Fibroblast of pulmonary artery (primary cell): ENCODE measurements at regions not wholly inside any gene's neighbourhood (a gene's known extent, or its start where the extent isn't known, plus 50 kb on each side); places are given as distances from the start of the nearest gene placed in this dataset.

Source experiments
- DNase-seq: peaks from one replicate; pipeline ENCODE4 v3.0.0-alpha.2; 2010; ENCODE audit warnings: low read depth
- H3K4me3 ChIP-seq: replicated peaks from 2 replicates; pipeline ENCODE4 v1.5.1; 2011; ENCODE audit warnings: low read depth, mild to moderate bottlenecking, control low read depth, low read length, moderate library complexity
- TF ChIP-seq, protein P1 (sequence below): IDR thresholded peaks from 2 replicates; pipeline ENCODE4 v1.5.1; 2011; ENCODE audit warnings: mild to moderate bottlenecking, control low read depth, low read length, inconsistent platforms; ENCODE audit errors: missing control alignments

DNA sequence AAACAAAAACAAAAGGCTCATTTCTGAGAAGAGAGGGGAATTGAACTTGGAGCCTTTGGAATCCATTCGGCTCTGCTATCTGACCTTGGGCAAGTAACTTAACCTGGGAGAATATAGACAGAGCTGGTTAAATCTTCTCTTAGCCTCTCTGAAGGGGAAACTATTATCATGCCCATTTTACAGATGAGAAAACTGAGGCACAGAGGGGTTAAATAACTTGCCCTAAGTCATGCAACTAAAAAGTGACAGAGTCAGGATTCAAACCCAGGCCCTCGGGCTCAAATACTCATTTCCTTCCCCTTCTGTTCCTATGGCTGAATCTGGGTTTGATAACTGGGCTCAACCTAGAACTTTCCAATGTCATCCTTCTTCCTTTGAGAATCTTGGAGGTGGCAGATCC lies 291.3 kb upstream of the MSX2 start:
- DNase-seq: no peak
- TF ChIP-seq, protein P1, sequence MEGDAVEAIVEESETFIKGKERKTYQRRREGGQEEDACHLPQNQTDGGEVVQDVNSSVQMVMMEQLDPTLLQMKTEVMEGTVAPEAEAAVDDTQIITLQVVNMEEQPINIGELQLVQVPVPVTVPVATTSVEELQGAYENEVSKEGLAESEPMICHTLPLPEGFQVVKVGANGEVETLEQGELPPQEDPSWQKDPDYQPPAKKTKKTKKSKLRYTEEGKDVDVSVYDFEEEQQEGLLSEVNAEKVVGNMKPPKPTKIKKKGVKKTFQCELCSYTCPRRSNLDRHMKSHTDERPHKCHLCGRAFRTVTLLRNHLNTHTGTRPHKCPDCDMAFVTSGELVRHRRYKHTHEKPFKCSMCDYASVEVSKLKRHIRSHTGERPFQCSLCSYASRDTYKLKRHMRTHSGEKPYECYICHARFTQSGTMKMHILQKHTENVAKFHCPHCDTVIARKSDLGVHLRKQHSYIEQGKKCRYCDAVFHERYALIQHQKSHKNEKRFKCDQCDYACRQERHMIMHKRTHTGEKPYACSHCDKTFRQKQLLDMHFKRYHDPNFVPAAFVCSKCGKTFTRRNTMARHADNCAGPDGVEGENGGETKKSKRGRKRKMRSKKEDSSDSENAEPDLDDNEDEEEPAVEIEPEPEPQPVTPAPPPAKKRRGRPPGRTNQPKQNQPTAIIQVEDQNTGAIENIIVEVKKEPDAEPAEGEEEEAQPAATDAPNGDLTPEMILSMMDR: no peak
- H3K4me3 ChIP-seq: no peak overlapping the region

- no peak overlapping the region for H3K4me3 ChIP-seq
- no peak for DNase-seq
- TF ChIP-seq, protein P1: no peak
Measured at GRCh38 chr5:174436750-174437149, 287.6 kb upstream of the MSX2 start.

DNA sequence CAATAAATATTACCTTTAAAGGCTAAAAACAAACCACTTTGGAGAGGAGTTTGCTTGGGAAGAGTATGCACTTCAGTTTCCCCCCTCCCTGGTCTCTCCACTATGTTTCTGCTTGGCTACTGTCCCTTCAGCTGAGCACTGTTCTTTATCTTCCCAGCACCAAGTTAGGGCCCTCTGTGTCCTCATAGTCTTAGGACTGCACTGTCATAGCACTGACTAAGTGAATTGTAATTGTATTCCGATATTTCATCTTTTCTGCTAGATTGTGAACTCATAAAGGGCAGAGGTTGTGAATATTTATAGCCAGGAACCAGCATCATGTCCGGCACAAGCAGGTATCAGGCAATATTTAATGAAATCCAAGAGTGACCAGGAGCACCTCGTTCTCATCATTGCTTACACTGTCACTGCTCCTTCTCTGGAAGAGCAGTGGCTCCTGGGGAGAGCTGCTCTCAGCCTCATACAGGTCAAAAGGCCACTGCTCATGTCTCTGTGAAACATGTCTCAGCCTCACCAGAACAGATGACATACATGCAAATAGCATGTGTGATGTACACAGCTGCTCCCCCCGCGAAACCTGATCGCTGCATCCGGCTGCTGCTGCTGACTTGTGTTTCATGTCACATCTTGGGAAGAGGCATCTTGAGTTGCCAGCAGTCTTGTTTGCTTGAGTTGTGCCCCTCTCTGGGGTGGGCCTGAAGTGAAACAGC lies 279.7 kb upstream of the MSX2 start:
- DNase-seq: no peak
- no peak overlapping the region for H3K4me3 ChIP-seq
- TF ChIP-seq, protein P1: no peak

- no peak for DNase-seq
- TF ChIP-seq, protein P1: no peak
- H3K4me3 ChIP-seq: no peak overlapping the region
Measured at GRCh38 chr5:174446446-174446845, 277.9 kb upstream of the MSX2 start.

DNA sequence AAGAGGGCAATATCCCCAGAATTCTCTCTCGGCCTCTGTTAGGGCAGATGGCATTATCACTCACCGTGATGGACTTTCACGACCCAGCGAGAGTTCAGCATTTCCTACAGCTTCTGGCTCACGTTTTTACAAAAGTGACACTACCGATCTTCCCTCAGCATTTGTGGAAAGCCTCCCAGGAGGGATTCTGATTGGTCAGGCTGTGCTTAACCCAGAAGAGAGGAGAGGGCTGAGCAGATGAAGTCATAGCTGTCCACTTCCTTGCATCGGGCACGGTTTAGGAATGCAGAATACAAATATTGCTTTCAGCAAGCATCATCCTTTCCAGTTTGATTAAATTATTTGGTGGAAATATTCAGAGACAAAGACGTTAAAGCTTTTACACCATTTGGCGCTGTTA lies 277.4 kb upstream of the MSX2 start:
- no peak for DNase-seq
- TF ChIP-seq, protein P1: no peak
- H3K4me3 ChIP-seq: no peak overlapping the region

DNA sequence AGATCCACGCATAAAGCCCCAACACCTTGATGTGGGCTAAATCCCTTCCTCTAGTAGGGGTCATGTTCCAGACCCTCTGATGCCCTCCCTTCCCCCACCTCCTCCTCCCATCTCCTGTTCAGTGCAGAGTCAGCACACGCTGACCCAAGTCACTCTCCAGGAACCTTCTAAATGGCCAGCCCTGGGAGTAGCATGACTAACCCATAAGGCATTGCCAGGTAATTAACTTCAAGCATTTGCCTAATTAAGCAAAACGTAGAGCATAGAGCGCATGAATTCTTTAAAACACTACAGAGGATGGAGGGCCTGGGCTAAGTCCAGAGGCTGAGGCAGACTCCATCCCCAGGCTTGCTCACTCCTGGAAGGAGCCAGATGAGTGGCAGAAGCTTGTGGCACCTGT lies 276.3 kb upstream of the MSX2 start:
- no peak for DNase-seq
- TF ChIP-seq, protein P1: no peak
- H3K4me3 ChIP-seq: no peak overlapping the region

- no peak for DNase-seq
- TF ChIP-seq, protein P1: no peak
- H3K4me3 ChIP-seq: no peak overlapping the region
Measured at GRCh38 chr5:174448662-174449061, 275.7 kb upstream of the MSX2 start.
